Panc1 (cell line): ENCODE measurements at regions not wholly inside any gene's neighbourhood (a gene's known extent, or its start where the extent isn't known, plus 50 kb on each side); places are given as distances from the start of the nearest gene placed in this dataset.

Experiments
- ATAC-seq: fragments of 200-7000 bp; cut with Tn5 transposase; 2 replicates; pipeline ENCODE4 v1.9.1; 2020; ENCODE audit warnings: mild to moderate bottlenecking, moderate library complexity
- BruUV-seq: library from RNA; stranded (reverse); fragments of 400-500 nt; replicated peaks from 2 replicates; lab custom pipeline; 2021; lab: Mats Ljungman, UMichigan
- CTCF ChIA-PET: fragments of 300-600 bp; sonication (Branson Sonifier 250); formaldehyde crosslinking; loops from one replicate; lab custom pipeline; 2022; ENCODE audit warnings: antibody characterized with exemption; lab: Charles Lee
- POLR2A ChIA-PET: fragments of 300-600 bp; sonication (Branson Sonifier 250); formaldehyde crosslinking; loops from one replicate; lab custom pipeline; 2022; ENCODE audit warnings: antibody characterized with exemption; lab: Charles Lee
- DNase-seq: peaks from one replicate; pipeline ENCODE4 v3.0.0-alpha.2; 2010; ENCODE audit warnings: low read depth, low spot score
- H3K27ac ChIP-seq: 2 replicates; pipeline ENCODE4 v1.5.1; 2011; ENCODE audit warnings: mild to moderate bottlenecking, low read length, inconsistent platforms
- H3K27me3 ChIP-seq: fragments of 200-500 bp; sonication (Bioruptor generic); 2 replicates; pipeline ENCODE4 v1.6.0; 2014; ENCODE audit warnings: low read length, inconsistent platforms; ENCODE audit not compliant: control insufficient read depth, insufficient read depth
- H3K36me3 ChIP-seq: fragments of 200-500 bp; sonication (Bioruptor generic); 2 replicates; pipeline ENCODE4 v1.5.1; 2014; ENCODE audit warnings: inconsistent platforms, mild to moderate bottlenecking, low read length, moderate library complexity; ENCODE audit not compliant: control insufficient read depth, insufficient read depth
- H3K4me1 ChIP-seq: 2 replicates; pipeline ENCODE4 v1.5.1; 2011; ENCODE audit warnings: inconsistent platforms, mild to moderate bottlenecking, low read length, moderate library complexity; ENCODE audit not compliant: control insufficient read depth, insufficient read depth
- H3K4me3 ChIP-seq, 2 experiments: 2 replicates each; pipeline ENCODE4 v1.5.1; 2011 to 2012; ENCODE audit warnings: low read depth in 2 of 2, low read length in 2 of 2, mild to moderate bottlenecking in 2 of 2, inconsistent platforms in 1 of 2, moderate library complexity in 1 of 2
- H3K9me3 ChIP-seq: fragments of 200-500 bp; sonication (Bioruptor generic); 2 replicates; pipeline ENCODE4 v1.5.1; 2014; ENCODE audit warnings: low read depth, mild to moderate bottlenecking, inconsistent platforms, low read length, moderate library complexity; ENCODE audit not compliant: control insufficient read depth, insufficient read depth
- CTCF ChIP-seq: fragments of 450-650 bp; IDR thresholded peaks from 2 replicates; pipeline ENCODE4 v1.5.1; 2017; ENCODE audit warnings: mild to moderate bottlenecking
- POLR2AphosphoS5 ChIP-seq: IDR thresholded peaks from 2 replicates; pipeline ENCODE4 v1.6.1; 2012; ENCODE audit warnings: mild to moderate bottlenecking, low read depth, low read length, moderate library complexity
- REST ChIP-seq, 2 experiments: IDR thresholded peaks; 2 replicates each; pipeline ENCODE4 v1.6.1; 2011 to 2012; ENCODE audit warnings: low read depth in 2 of 2, control low read depth in 1 of 2, low read length in 1 of 2, mild to moderate bottlenecking in 1 of 2, moderate library complexity in 1 of 2; ENCODE audit not compliant: insufficient read depth in 1 of 2
- SIN3A ChIP-seq: IDR thresholded peaks from 2 replicates; pipeline ENCODE4 v1.6.1; 2012; ENCODE audit warnings: low read depth, mild to moderate bottlenecking, low read length, moderate library complexity, borderline replicate concordance; ENCODE audit not compliant: insufficient read depth
- TCF7L2 ChIP-seq: IDR thresholded peaks from 2 replicates; pipeline ENCODE4 v1.6.1; 2011; ENCODE audit warnings: mild to moderate bottlenecking, low read depth, low read length, inconsistent platforms
- in situ Hi-C: cut with HindIII; loops from 2 replicates; pipeline ENCODE4 v1.10.0; 2016; ENCODE audit warnings: low sequenced_read_pairs, low pct_unique_long_range_greater_than_20kb
- intact Hi-C: fragments of 100-400 bp; cut with micrococcal nuclease; formaldehyde crosslinking; loops from one replicate; pipeline ENCODE4 v1.10.0; 2022; ENCODE audit not compliant: unreplicated experiment

- Histone ChIP-seq H3K4me3 (no peak overlapping the region), H3K4me1 (no peaks in the 10 kb centered on the region), H3K27me3 (peaks cover 8% of the 10 kb centered on the region; the same call in 1 of the 2 replicates), H3K27ac (no peak overlapping the region), H3K36me3 (no peaks in the 10 kb centered on the region), H3K9me3 (no peaks in the 10 kb centered on the region)
- DNase-seq (no peak), ATAC-seq (no peak)
- TF ChIP-seq TCF7L2: no peak
- no peak for TF ChIP-seq POLR2AphosphoS5
- no peak for TF ChIP-seq CTCF
- no peak for TF ChIP-seq REST (IDR thresholded peaks at IDR 0.05; ENCODE audit: insufficient read depth in 1 of 2, low read depth in 2 of 2, low read length in 1 of 2)
- TF ChIP-seq SIN3A: no peak
- CTCF ChIA-PET: no interaction called here
- intact Hi-C loops (no loop called here), in situ Hi-C loops (no loop called here)
- no TSS peak for BruUV-seq
- POLR2A ChIA-PET: no interaction called here
These were observed 430.2 kb upstream of the MKI67 start for GRCh38 chr10:128556182-128557110.

- BruUV-seq: no TSS peak
- TF ChIP-seq SIN3A (no peak), CTCF (no peak), TCF7L2 (no peak), POLR2AphosphoS5 (no peak)
- POLR2A ChIA-PET: no interaction called here
- no peaks in the 10 kb centered on the region for H3K4me1 ChIP-seq
- in situ Hi-C loops (no loop called here), intact Hi-C loops (no loop called here)
- no peak overlapping the region for H3K27ac ChIP-seq
- ATAC-seq (no peak), DNase-seq (no peak)
- no peak overlapping the region for H3K4me3 ChIP-seq
- peaks cover 8% of the 10 kb centered on the region; the same call in 1 of the 2 replicates for H3K27me3 ChIP-seq
- peaks cover 2% of the 10 kb centered on the region; the same call in 1 of the 2 replicates for H3K9me3 ChIP-seq
- H3K36me3 ChIP-seq: no peaks in the 10 kb centered on the region
- CTCF ChIA-PET: no interaction called here
These were observed 431.0 kb upstream of the MKI67 start for GRCh38 chr10:128557149-128557710.
